ENCODE measurements at regions not wholly inside any gene's neighbourhood (a gene's known extent, or its start where the extent isn't known, plus 50 kb on each side); places are given as distances from the start of the nearest gene placed in this dataset.

DNA sequence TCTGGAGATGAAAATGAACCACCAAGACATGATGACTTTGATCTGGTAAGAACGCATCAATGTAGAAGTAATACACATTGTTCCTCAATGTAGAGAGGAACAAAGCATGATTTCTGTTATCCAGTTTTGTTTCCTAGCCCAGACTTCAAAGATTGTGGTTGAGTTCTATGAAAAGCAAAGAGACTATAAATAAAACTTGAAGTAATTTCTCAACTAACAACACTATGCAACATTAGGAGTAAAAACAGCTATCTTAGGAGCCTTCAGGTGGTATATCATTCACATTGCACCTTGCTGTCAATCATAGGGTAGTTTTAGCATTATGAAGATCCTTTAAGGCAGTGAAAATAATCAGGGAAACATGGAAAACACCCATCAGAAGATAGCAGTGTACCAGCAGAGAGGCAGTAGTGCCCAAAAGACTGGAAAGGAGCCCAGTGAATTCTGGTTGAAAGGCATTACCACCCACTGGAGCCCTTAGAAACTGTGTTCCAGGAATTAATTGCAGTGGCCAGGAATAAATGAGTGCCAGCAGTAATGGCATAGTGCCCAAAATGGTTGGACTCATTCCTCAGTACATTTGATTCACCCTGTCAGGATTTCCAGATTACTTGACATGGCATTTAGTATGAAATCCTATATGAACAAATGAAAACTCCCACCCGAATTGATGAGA, 300.7 kb upstream of the CXXC4 start:
- no peak for DNase-seq

DNA sequence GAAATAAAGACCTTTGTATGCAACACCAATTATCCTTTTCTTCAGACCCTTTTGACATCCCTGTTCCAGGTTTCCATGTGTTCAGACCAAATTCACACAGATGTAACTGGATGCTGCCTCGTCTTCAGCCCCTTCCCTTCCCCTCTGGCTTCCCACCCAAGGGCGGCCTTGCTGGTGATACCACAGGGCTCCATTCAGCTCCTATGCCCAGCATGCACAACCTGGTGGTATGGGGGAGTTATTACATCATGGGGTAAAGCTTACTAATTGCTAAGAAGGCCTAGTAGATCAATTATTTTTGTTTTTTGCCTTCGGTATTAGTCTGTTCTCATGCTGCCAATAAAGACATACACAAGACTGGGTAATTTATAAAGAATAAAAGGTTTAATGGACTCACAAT, 317.0 kb upstream of the CXXC4 start:
- no peak for DNase-seq

GRCh38 chr4:104815665-104816064, 321.0 kb upstream of the CXXC4 start:
- DNase-seq: no peak

DNA sequence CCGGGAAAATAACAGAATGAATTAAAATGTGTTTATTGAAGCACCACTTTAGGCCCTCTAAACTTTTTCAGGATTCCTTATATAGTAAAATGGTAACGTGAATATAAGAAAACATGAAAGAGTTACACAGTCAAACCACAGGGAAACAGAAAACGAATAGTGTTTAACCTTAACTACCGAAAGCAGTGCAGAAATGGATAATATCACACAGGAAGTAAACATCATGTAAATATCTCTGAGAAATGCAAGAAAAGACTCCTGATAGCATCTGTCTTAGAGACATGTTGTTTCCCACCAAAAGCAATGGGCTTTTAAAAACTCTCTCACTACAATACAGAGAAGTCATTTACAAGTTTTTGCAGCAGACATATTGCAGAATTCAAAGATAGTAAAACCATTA, 323.9 kb upstream of the CXXC4 start:
- no peak for DNase-seq

DNA sequence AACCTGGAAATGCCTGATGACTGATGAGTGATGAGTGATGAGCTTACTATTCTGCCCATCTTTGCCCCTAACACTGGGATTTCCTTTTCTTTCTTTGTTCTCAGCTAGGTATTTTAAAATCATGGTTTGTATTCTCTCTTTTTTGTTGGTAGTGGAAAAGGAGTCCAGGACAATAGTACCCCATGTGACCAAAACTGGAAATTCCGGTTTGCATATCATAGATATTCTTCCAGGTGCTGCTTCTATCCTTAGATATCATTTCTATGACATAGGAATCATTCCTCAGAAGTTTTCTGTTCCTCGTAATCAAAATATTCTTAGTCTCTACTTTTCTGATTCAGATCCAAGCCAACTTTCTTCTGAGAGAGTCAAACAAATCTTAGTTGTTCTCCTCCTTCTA, 320.5 kb upstream of the TET2 start:
- no peak for DNase-seq

DNA sequence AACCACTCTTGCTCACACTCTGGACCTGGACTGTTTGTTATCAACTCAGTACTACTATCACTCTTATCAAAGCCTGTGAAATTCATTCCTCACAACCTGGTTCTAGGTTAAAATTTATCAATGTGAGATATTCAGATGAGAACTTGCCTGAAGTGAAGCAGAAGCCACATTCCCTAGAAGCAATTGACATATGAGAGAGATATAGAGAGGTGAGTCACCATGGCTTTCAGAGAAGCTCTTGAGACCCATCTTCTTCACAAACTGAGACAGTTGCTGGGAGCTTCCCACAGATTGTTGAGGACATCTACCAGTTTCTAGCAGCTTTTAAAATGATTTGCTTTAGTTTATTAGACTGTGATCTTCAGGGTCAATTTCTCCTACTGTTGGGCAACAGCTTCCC, 316.9 kb upstream of the TET2 start:
- no peak for DNase-seq

DNA sequence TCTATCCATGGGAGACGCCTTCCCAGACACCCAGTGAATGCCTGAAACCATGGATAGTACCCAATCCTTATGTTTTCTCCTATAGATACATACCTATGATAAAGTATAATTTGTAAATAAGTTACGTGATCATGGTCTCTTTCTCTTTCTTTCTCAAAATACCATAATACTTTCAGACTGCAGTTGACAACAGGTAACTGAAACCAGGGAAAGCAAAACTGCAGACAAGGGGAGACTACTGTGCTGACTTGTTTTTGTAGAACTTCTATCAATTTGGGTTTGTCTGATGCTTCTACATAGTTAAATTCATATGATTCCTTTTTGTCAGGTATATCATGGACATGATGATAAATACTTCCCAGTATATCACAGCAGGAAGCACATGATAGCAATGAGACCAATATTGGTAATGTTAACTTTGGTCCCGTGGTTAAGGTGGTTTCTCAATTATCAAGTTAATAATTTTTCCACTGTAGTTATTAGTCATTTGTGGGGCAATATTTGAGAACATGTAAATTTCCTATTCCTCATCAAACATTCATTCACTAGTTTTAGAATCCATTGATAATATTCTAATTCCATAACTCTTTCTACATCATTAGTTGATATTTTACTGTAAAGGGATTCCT, 298.0 kb upstream of the TET2 start:
- no peak for DNase-seq

DNA sequence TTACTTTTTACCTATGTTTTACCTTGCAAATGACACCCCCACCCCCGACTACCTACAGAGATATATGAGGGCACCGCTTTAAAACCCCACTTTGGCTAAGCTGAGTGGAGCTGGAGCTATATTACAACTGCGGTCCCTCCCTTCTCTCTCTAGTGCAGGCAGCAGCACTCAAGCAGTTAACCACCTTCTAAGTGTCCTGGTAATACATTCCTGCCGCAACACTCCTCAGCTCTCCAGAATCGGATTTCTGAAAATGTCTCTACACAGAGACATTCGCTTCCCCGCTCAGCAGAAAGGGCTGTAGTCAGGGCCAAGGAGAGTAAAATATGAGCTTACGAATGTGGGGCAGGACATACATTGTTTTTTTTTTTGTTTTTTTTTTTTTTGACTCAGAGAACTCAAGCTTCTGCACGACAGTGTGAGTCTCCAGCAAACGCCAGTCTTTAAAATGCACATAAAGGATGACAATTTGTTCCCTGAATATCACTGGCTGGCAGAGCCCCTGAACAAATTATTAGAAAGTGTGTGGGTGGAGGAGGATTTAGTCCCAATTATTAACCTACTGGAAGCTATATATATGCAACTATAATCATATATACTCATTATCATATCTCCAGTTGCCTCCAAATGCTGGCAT, 287.0 kb upstream of the TET2 start:
- DNase-seq: peak; percentile 43

GRCh38 chr4:104860238-104861123, 286.2 kb upstream of the TET2 start:
- DNase-seq: peak; percentile 66

DNA sequence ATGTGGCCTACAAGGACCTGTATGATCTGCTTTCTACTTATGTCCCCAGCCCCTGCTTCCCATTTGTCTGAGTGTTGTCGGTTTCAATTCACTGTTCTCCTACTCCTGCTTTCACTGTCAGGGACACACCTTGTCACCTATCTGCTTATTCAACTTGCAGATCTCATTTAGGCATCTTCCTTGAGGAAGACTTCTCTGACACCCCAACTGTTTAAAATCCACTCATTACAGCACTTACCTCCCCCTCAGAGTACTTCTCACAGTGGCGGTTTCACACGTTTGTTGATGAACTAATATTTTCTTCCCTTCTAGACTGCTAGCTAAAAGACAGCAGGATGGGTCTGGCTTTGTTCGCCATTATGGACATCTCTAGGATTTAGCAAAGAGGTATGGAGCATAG, 279.9 kb upstream of the TET2 start:
- DNase-seq: no peak

DNA sequence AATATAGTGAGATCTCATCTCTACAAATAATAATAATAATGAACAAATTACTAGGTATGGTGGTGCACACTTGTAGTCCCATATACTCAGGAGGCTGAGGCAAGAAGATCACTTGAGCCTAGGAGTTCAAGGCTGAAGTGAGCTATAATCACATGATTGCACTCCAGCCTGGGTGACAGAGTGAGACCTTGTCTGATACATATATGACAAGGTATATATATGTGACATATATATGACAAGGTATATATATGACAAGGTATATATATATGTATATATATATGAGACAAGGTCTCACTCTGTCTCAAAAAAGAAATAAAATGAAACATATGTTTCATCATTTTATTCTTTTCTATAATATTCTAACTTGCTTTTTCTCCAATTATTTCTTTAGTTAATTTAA, 278.1 kb upstream of the TET2 start:
- DNase-seq: no peak

GRCh38 chr4:104868958-104869357, 277.7 kb upstream of the TET2 start:
- no peak for DNase-seq

- no peak for DNase-seq
Measured at GRCh38 chr4:104869831-104870230, 276.8 kb upstream of the TET2 start.

GRCh38 chr4:104870495-104871233, 276.0 kb upstream of the TET2 start:
- no peak for DNase-seq

DNA sequence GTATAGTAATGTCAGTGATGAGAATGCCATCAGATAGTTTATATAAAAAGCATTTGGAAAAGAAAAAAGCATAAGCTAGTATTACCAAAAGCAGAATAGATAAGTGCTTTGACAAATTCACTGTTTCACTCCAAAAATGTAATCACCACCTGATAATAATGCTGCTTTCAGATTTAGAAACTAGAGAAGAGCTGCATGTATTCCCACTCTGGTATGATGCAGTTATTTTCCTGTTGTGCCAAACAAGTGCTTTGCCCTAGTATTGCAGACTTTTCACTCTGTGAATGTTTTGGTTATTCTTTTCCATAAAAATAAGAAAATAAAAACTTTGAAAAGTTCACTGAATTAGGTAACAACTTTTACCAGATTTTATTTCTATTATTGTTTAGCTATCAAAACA, 267.7 kb upstream of the TET2 start:
- DNase-seq: no peak

GRCh38 chr4:104879367-104879766, 267.3 kb upstream of the TET2 start:
- no peak for DNase-seq

GRCh38 chr4:104879854-104880253, 266.8 kb upstream of the TET2 start:
- no peak for DNase-seq

DNA sequence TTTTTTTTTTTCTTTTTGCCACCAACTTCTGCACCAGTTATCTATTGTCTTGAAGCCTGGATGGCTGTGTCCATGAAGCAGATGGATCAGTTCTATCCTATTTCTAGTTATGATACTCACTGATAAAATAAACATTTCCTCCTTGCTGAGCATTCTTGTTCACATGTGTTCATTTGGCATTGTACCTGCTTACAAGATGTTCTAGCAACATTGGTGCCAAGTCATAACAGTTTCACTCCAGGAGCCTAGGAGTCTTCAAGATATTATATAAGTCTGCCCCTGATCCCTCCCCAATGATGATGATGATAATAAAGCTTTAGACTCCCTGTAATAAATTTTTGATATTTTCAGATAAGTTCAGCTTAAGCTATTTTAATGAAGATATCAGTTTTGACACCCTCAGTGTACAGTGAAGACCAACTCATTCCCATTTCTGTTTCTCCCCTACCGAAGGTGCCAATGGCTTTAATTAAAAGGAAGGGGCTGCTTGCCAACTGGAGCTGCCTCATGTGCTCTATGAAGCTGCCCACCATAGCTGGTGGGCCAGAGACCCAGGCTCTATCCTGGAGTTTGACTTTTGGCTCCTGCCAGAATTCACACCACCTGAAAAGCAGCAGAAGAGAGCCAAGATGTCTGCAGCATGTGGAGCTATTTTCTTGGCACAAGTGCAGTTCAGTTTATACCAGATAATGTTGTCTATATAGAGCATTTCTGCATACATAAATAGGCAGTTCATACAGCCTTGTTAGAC, 265.4 kb upstream of the TET2 start:
- DNase-seq: no peak

DNA sequence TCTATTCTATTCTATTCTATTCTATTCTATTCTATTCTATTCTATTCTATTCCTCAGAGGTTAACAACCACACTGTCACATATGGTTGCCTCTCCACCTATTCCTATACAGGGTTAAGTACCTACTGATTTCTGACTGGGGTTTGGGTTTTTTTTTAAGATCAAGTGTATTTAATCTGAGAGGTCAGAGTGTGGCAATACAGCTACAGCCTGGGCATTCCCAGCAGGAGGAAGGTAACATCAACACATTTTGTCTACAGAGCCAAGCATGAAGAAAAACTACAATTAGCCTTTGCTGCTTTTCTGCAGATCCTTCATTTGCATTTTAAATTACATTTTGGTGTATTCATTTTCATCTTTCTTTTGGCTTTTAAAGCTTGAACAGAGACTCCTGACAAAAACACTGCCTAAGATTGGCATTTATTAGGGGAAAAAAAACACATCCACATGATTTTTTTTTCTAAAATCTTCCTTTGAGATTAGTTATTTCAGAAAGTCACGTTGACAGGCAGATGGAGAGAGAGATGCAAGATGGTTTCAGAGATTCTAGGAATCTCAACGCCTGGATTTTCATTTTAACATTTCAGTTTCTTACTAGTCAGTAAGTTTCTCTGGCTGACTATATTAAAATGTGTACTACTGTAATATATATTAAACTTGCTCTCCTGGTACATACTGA, 255.9 kb upstream of the TET2 start:
- DNase-seq: no peak

GRCh38 chr4:104896660-104897645, 249.7 kb upstream of the TET2 start:
- no peak for DNase-seq
